Activated CD8-positive, alpha-beta memory T cell treated with anti-CD3 and anti-CD28 coated beads, Interleukin-2, amount 10 ng/mL, durations not matched to agents 7 days and 5 days (primary cell): ENCODE measurements at regions not wholly inside any gene's neighbourhood (a gene's known extent, or its start where the extent isn't known, plus 50 kb on each side); places are given as distances from the start of the nearest gene placed in this dataset.

Experiments
- ATAC-seq: fragments of 150-1000 bp; cut with Tn5 transposase; one replicate; pipeline ENCODE4 v1.10.0; 2021; ENCODE audit warnings: moderate library complexity
- CTCF ChIA-PET: fragments of 350-600 bp; sonication (Branson Sonifier 250); formaldehyde crosslinking; loops from one replicate; lab custom pipeline; 2021; ENCODE audit warnings: antibody characterized with exemption; lab: Charles Lee
- DNase-seq: peaks from one replicate; pipeline ENCODE4 v3.0.0-alpha.2; 2020
- H3K27ac Mint-ChIP-seq: one replicate; pipeline ENCODE4 v1.8.0; 2021; ENCODE audit warnings: mild to moderate bottlenecking, mixed read lengths
- H3K27me3 Mint-ChIP-seq: one replicate; pipeline ENCODE4 v1.8.0; 2021; ENCODE audit warnings: mixed read lengths
- H3K36me3 Mint-ChIP-seq: one replicate; pipeline ENCODE4 v1.8.0; 2021; ENCODE audit warnings: mild to moderate bottlenecking, mixed read lengths
- H3K4me1 Mint-ChIP-seq: one replicate; pipeline ENCODE4 v1.8.0; 2021; ENCODE audit warnings: mixed read lengths
- H3K4me3 Mint-ChIP-seq: one replicate; pipeline ENCODE4 v1.8.0; 2021; ENCODE audit warnings: mild to moderate bottlenecking, moderate library complexity, mixed read lengths
- H3K9me3 Mint-ChIP-seq: one replicate; pipeline ENCODE4 v1.8.0; 2022; ENCODE audit warnings: low read depth, mixed read lengths

DNA sequence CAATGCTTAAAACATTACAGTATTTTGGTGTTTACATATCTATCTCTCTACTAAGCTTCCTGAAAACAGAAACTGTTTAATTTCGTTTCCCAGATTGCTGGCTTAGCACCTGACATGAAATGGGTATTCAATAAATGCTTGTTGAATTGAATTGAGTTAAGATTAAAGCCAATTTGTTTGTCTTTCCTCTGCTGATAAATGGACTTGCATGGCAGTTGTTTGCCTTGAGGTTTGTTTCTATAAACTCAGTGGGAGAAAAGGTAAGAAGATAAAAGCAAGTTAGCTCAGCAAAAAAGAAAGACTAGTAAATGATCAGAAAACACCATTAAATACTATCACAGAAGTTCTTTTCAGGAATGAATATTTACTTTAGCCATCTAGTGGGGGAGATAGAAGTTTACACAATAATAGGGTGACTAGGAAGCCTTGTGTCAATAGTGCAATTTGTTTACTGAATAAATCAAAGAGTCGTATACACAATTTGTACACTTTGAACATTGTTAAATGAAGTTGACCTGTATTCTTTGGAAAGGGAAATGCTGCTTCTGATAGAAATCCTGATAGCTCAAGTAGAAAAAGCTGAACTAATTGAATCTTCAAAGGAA lies 754.5 kb upstream of the FAM98A start:
- CTCF ChIA-PET: no interaction called here
- Mint-ChIP-seq H3K27ac (no peak overlapping the region), H3K36me3 (no peaks in the 10 kb centered on the region), H3K27me3 (no peaks in the 10 kb centered on the region), H3K4me1 (no peaks in the 10 kb centered on the region), H3K9me3 (peaks cover 5% of the 10 kb centered on the region), H3K4me3 (no peak overlapping the region)
- ATAC-seq: no peak
- DNase-seq: no peak

DNA sequence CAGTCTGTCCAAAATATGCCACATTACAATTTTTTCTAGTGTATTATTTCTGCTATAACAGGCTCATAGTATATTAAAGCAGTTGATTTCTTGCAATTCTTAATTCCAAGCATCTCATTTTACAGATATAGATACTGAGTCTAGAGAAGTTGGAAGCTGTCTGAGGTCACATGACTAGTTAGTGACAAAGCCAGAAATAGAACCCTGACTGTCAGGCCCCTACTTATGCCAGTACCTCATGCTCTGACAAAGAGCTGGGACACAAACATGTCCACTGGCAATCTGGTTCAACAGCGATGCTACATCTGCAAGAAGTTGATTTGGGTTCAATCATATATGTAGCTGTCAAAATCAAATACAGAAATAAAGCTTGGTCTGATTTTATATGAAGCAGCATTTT lies 750.4 kb upstream of the FAM98A start:
- Mint-ChIP-seq H3K4me3 (no peak overlapping the region), H3K27me3 (no peaks in the 10 kb centered on the region), H3K4me1 (no peaks in the 10 kb centered on the region), H3K9me3 (peaks cover 4% of the 10 kb centered on the region), H3K36me3 (no peaks in the 10 kb centered on the region), H3K27ac (no peak overlapping the region)
- CTCF ChIA-PET: no interaction called here
- ATAC-seq: no peak
- DNase-seq: no peak

DNA sequence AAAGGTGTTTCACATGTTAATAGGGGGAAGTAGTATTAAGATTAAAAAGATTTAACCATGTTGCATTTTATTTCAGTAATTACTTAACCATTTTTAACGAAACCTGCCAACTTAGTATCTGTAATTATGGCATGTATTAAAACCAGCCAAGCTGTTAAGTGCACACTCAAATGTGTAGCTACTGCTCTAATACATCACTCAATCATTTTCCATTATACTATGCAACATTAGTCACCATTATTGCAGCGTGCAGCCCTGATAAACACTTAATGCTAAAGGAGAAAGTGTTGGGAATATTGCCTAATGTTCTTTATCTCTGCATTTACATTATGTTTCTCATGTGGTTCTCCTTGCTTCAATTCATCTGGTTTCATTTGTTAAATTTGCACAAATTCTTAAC lies 745.9 kb upstream of the FAM98A start:
- no peak for ATAC-seq
- CTCF ChIA-PET: no interaction called here
- no peaks in the 10 kb centered on the region for H3K4me1 Mint-ChIP-seq
- no peak overlapping the region for H3K27ac Mint-ChIP-seq
- H3K27me3 Mint-ChIP-seq: no peaks in the 10 kb centered on the region
- H3K36me3 Mint-ChIP-seq: no peaks in the 10 kb centered on the region
- no peak for DNase-seq
- H3K4me3 Mint-ChIP-seq: no peak overlapping the region
- H3K9me3 Mint-ChIP-seq: peaks cover 2% of the 10 kb centered on the region

DNA sequence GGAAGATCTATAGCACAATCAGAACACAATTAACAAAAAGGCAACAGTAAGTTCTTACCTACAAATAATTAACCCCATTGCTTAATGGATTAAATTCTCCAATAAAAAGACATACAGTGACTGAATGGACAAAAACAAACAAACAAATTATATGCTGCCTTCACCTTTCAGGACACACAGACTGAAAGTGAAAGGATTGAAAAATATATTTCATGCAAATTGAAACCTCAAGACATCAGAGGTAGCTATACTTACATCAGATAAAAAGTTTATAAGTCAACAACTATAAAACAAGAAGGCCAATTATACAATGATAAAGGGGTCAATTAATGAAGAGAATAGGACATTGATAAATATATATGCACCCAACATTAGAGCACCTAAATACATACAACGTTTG lies 741.2 kb upstream of the FAM98A start:
- no peak overlapping the region for H3K27ac Mint-ChIP-seq
- H3K4me1 Mint-ChIP-seq: no peaks in the 10 kb centered on the region
- H3K36me3 Mint-ChIP-seq: no peaks in the 10 kb centered on the region
- no peaks in the 10 kb centered on the region for H3K27me3 Mint-ChIP-seq
- DNase-seq (no peak), ATAC-seq (no peak)
- H3K9me3 Mint-ChIP-seq: no peaks in the 10 kb centered on the region
- H3K4me3 Mint-ChIP-seq: no peak overlapping the region
- CTCF ChIA-PET: no interaction called here

DNA sequence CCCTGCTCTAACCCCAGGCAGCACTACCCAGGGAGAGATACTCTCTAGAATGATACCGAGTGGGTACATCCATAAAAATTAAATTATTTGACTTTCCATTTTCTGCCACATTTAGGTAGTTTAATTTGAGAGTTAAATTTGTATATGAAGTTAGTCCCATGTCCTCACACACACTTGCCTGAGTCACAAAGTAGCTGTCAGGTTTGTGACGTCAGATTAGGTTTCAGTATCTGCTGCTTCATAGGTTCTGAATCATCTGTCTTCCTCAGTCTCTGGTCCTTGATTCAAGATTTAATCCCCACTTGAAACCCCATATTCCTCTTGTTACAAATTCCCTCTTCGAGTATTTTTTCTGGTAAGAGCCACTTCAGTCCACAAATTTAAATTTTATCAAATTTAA lies 738.6 kb upstream of the FAM98A start:
- Mint-ChIP-seq H3K9me3 (no peaks in the 10 kb centered on the region), H3K36me3 (no peaks in the 10 kb centered on the region), H3K27ac (no peak overlapping the region), H3K4me3 (no peak overlapping the region), H3K27me3 (no peaks in the 10 kb centered on the region), H3K4me1 (no peaks in the 10 kb centered on the region)
- ATAC-seq (no peak), DNase-seq (no peak)
- CTCF ChIA-PET: no interaction called here

DNA sequence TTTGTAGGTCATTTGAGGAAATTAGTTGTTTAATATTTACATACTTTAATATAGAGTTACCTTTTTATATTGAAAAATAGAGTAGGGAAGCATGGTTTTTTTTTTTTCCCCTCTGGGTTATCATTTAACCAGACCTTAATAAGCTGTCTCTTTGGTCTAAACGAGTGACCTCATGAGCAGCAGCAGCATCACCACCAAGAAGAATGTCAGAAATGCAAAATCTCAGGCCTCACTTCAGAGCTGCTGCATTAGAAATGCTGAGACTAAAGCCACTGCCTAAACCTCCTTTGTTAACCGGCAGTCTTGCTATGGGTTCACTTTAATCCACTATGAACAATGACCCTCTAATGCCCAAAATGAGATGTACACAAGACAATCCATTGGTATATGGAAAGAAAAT lies 733.7 kb upstream of the FAM98A start:
- CTCF ChIA-PET: no interaction called here
- Mint-ChIP-seq H3K4me1 (no peaks in the 10 kb centered on the region), H3K9me3 (no peaks in the 10 kb centered on the region), H3K27ac (no peak overlapping the region), H3K27me3 (no peaks in the 10 kb centered on the region), H3K4me3 (no peak overlapping the region), H3K36me3 (no peaks in the 10 kb centered on the region)
- ATAC-seq: no peak
- no peak for DNase-seq

DNA sequence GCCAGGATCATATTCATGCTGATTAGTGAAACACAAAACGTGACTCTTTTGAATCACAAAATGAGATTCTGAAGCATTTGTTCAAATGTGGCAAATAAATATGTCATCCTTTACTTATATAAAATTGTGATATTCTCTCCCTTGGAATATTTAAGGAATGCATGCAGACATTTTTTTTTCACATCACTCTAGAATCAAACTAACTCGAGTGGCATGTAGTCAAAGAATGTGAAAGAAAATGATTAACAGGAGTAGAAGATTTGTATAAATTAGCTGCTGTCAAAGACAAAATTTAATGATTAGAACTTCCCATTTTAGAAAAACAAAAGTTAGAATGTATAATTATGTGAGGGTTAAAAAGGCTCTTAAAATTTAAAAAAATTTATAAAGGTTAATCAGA lies 721.0 kb upstream of the FAM98A start:
- Mint-ChIP-seq H3K36me3 (no peaks in the 10 kb centered on the region), H3K4me3 (no peak overlapping the region), H3K9me3 (peaks cover 3% of the 10 kb centered on the region), H3K4me1 (no peaks in the 10 kb centered on the region), H3K27ac (no peak overlapping the region), H3K27me3 (no peaks in the 10 kb centered on the region)
- no peak for ATAC-seq
- no peak for DNase-seq
- CTCF ChIA-PET: no interaction called here

DNA sequence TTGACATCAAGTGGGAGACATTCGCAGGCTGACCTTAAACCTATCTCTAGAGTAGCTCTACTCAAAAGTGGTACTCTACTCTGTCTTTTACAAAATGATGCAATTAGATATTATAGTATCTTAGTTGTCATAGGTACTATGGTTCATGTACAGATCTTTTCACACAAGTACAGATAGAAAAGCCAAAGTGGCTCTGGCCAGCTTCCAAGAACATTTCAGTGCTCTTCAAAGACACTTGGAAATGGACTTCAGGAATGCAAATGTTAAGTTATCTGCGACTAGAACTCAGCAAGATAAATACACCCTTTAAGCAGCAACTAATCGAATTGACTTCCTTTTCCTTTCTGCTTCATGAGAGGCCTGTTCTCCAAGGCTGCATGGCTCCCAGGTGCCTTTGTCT lies 718.7 kb upstream of the FAM98A start:
- Mint-ChIP-seq H3K27ac (no peak overlapping the region), H3K4me1 (no peaks in the 10 kb centered on the region), H3K4me3 (no peak overlapping the region), H3K27me3 (no peaks in the 10 kb centered on the region), H3K9me3 (peaks cover 3% of the 10 kb centered on the region), H3K36me3 (no peaks in the 10 kb centered on the region)
- ATAC-seq (no peak), DNase-seq (no peak)
- CTCF ChIA-PET: no interaction called here

DNA sequence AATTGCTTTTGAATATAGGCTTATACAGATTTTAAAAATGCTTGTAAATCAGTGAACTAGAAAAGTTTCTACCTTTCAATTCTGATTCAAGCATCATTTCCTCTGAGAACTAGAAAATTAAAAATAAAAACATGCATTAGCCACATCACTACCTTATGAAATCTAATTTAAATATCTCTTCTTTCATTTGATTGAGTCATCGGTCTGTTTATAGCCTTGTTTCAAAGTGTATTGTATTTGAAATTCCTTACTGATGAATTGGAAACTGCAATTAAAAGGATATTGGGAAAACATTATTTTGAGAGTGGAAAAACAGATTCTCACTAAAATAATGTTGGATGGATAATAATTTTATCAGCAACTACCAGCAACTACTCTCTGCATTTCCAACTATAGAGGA lies 717.7 kb upstream of the FAM98A start:
- H3K36me3 Mint-ChIP-seq: no peaks in the 10 kb centered on the region
- no peaks in the 10 kb centered on the region for H3K4me1 Mint-ChIP-seq
- peaks cover 6% of the 10 kb centered on the region for H3K9me3 Mint-ChIP-seq
- H3K4me3 Mint-ChIP-seq: no peak overlapping the region
- CTCF ChIA-PET: no interaction called here
- ATAC-seq (no peak), DNase-seq (no peak)
- no peak overlapping the region for H3K27ac Mint-ChIP-seq
- no peaks in the 10 kb centered on the region for H3K27me3 Mint-ChIP-seq

DNA sequence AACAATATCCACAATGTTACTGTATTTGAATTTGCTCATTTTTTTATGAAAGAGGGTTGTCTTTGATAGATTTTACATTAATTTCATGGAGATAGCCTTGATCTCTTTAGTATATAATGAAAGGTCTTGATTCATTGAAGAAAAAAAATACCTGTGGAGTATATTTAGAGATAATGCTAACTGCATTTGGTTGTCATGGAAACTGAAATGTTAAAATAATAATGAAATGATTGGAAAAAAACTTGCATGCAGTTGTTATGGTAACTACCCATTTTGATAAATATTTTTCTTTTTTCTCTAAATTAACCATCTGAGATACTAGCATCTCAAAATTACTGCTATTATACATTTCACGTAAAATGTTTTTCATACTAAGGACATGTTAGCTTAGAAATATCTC lies 712.7 kb upstream of the FAM98A start:
- H3K4me1 Mint-ChIP-seq: no peaks in the 10 kb centered on the region
- no peak for DNase-seq

DNA sequence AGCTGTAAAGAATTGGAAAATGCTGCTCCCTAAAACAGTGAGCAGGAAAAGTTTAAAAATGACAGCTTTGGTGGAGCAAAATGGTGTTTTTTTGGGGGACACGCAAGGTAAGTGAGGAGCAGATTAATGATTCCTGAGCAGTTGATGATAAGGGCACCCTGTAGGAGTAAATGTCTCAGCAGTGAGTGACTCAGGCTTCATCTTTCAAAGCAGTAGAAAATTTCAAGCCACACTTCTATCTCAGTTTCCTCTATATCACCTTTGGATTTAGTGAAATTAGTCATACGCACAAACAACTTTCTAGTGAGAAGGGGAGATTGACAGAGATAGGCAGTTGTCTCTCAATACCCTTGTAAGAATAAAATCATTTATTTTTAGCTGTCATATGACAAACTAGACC lies 709.0 kb upstream of the FAM98A start:
- ATAC-seq (no peak), DNase-seq (no peak)
- no peak overlapping the region for H3K4me3 Mint-ChIP-seq
- H3K4me1 Mint-ChIP-seq: no peaks in the 10 kb centered on the region
- H3K27me3 Mint-ChIP-seq: no peaks in the 10 kb centered on the region
- H3K36me3 Mint-ChIP-seq: no peaks in the 10 kb centered on the region
- no peak overlapping the region for H3K27ac Mint-ChIP-seq
- CTCF ChIA-PET: no interaction called here
- peaks cover 6% of the 10 kb centered on the region for H3K9me3 Mint-ChIP-seq

More for the DNA sequence above, 712.7 kb upstream of the FAM98A start:
- H3K9me3 Mint-ChIP-seq: peaks cover 6% of the 10 kb centered on the region
- H3K4me3 Mint-ChIP-seq: no peak overlapping the region
- ATAC-seq: no peak
- H3K27ac Mint-ChIP-seq: no peak overlapping the region
- CTCF ChIA-PET: no interaction called here
- H3K36me3 Mint-ChIP-seq: no peaks in the 10 kb centered on the region
- no peaks in the 10 kb centered on the region for H3K27me3 Mint-ChIP-seq

DNA sequence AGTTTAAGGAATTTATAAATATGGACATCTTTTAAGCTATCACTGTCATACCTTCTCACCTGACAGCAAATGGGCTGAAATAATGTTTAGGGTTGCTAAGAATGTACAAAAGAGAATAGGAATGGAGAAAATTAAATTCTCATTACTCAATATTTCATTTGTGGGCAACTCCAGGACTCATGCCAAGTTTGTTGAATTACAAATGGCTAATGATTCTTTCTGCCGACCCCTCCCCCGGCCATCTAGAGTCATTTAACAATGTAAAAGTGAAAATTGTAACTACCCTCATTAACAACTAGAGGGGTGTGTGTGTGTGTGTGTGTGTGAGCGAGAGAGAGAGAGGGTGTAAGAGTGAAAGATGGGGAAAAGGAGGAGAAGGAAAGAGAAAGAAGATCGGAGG lies 708.5 kb upstream of the FAM98A start:
- H3K4me1 Mint-ChIP-seq: no peaks in the 10 kb centered on the region
- H3K27me3 Mint-ChIP-seq: no peaks in the 10 kb centered on the region
- peaks cover 6% of the 10 kb centered on the region for H3K9me3 Mint-ChIP-seq
- no peak for DNase-seq
- no peak for ATAC-seq
- CTCF ChIA-PET: no interaction called here
- no peak overlapping the region for H3K27ac Mint-ChIP-seq
- no peaks in the 10 kb centered on the region for H3K36me3 Mint-ChIP-seq
- H3K4me3 Mint-ChIP-seq: no peak overlapping the region

DNA sequence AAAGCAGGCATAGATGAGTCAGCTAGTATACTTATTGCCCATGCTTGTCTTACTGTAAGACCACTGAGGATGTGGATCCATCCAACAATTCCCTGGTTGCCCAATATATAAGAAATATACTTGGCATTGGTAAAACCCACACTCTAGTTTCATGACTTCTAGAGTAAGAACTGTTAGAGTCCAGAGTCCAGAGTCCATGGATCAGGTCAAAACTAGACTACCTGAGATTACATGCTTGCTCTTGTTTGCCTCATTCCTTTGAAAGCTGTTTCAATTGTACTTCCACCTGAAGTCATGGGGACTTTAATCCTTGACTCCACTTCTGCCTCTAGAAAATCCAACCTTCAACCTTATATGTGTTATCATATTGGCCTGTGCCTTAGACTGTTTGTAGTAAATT lies 707.6 kb upstream of the FAM98A start:
- CTCF ChIA-PET: no interaction called here
- Mint-ChIP-seq H3K4me1 (no peaks in the 10 kb centered on the region), H3K9me3 (peaks cover 4% of the 10 kb centered on the region), H3K36me3 (no peaks in the 10 kb centered on the region), H3K4me3 (no peak overlapping the region), H3K27me3 (no peaks in the 10 kb centered on the region), H3K27ac (no peak overlapping the region)
- no peak for DNase-seq
- no peak for ATAC-seq

DNA sequence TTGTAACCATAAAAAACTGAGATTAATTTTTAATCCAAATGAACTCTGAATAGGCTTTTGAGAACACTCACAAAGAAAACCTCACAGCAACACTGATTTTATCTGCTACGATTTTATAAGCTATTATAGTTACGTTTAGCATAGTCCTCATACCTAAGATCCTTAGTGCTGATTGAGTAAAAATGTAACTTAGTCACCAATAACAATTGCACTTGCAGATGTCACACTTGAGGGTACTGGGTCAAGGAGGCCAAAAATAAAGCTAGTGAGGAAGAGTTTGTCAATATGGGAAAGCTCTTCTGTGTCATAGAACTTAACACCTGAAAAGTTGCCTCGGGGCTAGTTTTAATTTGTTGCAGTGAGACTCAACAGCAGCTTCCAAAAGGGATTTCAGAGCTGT lies 706.5 kb upstream of the FAM98A start:
- Mint-ChIP-seq H3K4me3 (no peak overlapping the region), H3K9me3 (peaks cover 2% of the 10 kb centered on the region), H3K27ac (no peak overlapping the region), H3K4me1 (no peaks in the 10 kb centered on the region), H3K27me3 (no peaks in the 10 kb centered on the region), H3K36me3 (no peaks in the 10 kb centered on the region)
- no peak for DNase-seq
- no peak for ATAC-seq
- CTCF ChIA-PET: no interaction called here

DNA sequence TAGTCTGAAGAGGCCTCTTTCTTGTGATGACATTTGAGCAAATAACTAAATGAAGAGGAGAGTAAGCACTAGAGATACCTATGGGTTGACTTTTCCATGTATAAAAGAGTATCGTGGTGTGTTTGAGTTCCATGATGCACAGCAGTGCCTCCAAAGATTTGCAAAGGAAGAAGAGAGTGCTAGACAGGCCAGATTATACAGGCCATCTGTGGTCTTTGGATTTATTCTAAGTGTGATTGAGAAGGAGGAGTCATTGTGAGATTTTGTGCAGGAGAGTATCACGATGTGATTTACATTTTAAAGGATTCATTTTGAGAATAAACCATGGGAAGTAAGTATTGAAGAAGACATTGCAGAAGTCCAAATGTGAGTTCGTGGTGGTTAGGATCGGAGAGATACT lies 695.9 kb upstream of the FAM98A start:
- CTCF ChIA-PET: no interaction called here
- H3K36me3 Mint-ChIP-seq: no peaks in the 10 kb centered on the region
- H3K4me1 Mint-ChIP-seq: no peaks in the 10 kb centered on the region
- H3K27me3 Mint-ChIP-seq: no peaks in the 10 kb centered on the region
- H3K9me3 Mint-ChIP-seq: peaks cover 3% of the 10 kb centered on the region
- DNase-seq (no peak), ATAC-seq (no peak)
- H3K4me3 Mint-ChIP-seq: no peak overlapping the region
- no peak overlapping the region for H3K27ac Mint-ChIP-seq
